ENCODE measurements at regions not wholly inside any gene's neighbourhood (a gene's known extent, or its start where the extent isn't known, plus 50 kb on each side); places are given as distances from the start of the nearest gene placed in this dataset.

DNA sequence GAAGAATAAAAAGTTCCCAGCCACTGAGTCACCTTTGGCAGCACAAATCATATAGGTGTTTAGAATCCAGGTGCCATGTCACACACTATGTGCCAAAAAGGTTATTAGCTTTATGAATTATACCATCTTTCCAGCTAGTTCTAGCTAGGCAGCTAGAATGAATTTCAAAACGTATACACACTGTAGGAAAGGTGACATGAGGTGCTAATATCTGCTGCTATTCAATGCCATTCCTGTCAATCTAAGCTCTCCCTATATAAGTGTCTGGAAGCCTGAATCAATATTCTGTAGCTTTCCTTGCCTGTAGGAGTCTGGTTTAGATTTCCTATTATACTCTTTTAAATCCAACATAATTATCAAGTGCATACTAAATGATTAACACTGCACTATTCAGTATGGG is 868.6 kb downstream of the GATA3 start:
- H3K27me3 Mint-ChIP-seq = no peaks in the 10 kb centered on the region
- no peak overlapping the region for H3K4me3 Mint-ChIP-seq
- H3K9me3 Mint-ChIP-seq = peaks cover 12% of the 10 kb centered on the region
- no peaks in the 10 kb centered on the region for H3K36me3 Mint-ChIP-seq (ENCODE audit: low read depth)
- no peak overlapping the region for H3K27ac Mint-ChIP-seq
- H3K4me1 Mint-ChIP-seq (ENCODE audit: low read depth) = peaks cover 6% of the 10 kb centered on the region

DNA sequence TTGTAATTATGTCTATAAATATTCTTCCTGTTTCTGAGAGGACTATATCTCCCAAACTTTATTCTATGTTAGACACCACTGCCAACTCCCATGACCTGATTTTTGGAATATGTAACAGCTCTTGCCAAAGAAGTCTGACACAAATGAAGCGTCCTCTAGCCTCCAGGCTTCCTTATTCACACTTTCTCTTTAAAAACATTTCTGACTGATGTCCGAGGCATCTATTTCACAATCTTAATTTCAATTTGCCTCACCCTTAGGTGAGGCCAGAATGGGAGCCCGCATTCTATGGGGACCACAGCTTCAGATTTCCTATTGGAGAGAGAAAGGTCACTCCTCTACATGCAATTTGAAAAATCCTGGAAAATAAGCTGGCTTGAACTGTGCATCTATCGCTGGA is 873.2 kb downstream of the GATA3 start:
- H3K27ac Mint-ChIP-seq = no peak overlapping the region
- no peaks in the 10 kb centered on the region for H3K4me1 Mint-ChIP-seq (ENCODE audit: low read depth)
- H3K27me3 Mint-ChIP-seq = no peaks in the 10 kb centered on the region
- peaks cover 5% of the 10 kb centered on the region for H3K9me3 Mint-ChIP-seq
- H3K4me3 Mint-ChIP-seq = no peak overlapping the region
- no peaks in the 10 kb centered on the region for H3K36me3 Mint-ChIP-seq (ENCODE audit: low read depth)

DNA sequence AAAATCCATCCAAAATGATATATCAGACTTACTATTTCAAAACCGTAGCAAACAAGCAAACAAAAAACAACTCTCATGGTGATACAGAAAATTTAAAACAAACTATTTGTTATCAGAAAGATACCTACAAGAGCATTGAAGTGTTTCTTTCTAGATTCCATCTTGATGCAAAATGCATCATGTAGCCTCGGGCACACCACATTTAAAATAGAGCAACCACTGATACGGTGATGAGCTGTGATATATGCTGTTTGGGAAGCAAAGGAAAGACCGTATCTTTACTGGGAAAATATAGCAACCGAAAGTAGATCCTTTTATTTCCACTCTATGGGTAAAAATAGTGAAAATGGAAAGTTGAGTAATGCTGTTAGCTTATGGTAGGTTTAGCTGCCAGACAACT is 892.0 kb downstream of the GATA3 start:
- Mint-ChIP-seq H3K27me3 (no peaks in the 10 kb centered on the region), H3K9me3 (peaks cover 19% of the 10 kb centered on the region), H3K27ac (no peak overlapping the region), H3K36me3 (ENCODE audit: low read depth) (no peaks in the 10 kb centered on the region), H3K4me1 (ENCODE audit: low read depth) (peaks cover 6% of the 10 kb centered on the region), H3K4me3 (no peak overlapping the region)

DNA sequence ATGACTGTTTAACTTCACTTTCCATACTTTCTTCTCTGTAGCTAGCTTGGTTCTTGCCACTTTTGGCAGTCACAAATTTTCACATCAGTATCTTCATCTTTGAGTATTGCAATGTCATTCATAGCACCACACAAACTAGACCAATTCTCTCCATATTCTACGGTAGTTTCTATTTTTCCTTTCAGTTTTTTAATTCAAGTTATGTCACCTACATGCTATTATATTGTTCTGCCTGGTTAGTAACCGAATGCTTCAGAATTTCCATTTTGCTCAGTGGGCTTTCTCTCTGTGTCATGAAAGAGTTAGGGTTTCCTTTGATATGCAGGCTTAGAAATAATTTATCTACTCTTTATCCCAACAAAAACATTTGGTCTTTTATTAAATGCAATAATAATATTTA is 896.5 kb downstream of the GATA3 start:
- no peaks in the 10 kb centered on the region for H3K27me3 Mint-ChIP-seq
- peaks cover 17% of the 10 kb centered on the region for H3K4me1 Mint-ChIP-seq (ENCODE audit: low read depth)
- H3K36me3 Mint-ChIP-seq (ENCODE audit: low read depth) = no peaks in the 10 kb centered on the region
- H3K4me3 Mint-ChIP-seq = peak overlapping the region; percentile 42
- peaks cover 15% of the 10 kb centered on the region for H3K9me3 Mint-ChIP-seq
- H3K27ac Mint-ChIP-seq = peak overlapping the region; percentile 91

DNA sequence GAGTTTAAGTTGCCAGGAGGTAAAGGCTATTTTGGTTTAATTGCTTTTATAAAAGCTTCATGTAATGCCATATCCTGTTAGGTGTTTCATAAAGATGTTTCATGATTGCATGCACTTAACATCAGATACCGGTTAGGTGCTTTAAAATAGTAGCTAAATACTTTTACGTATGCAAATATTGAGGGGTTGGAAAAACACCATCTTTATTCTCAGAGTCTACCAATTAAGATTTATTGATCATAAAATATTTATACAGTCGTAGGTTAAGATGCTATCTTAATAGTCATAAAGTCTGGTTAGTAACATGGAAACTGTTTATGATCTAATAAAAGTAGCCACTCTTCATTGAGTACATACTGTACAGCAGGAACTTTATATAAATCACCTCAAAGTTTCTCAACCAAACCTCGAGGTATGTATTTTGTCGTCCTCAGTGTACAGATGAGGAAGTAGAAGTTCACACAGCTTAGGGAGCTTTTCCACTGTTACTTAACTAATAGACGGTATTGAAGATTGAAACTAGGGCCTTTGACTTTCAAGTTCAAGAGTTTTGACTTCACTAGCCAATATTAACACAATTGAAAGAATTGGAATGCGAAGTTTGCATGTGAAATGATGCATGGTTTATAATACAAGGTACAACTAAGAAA is 897.1 kb downstream of the GATA3 start:
- H3K36me3 Mint-ChIP-seq (ENCODE audit: low read depth) = no peaks in the 10 kb centered on the region
- no peak overlapping the region for H3K4me3 Mint-ChIP-seq
- no peaks in the 10 kb centered on the region for H3K27me3 Mint-ChIP-seq
- peaks cover 17% of the 10 kb centered on the region for H3K4me1 Mint-ChIP-seq (ENCODE audit: low read depth)
- H3K27ac Mint-ChIP-seq = peak overlapping the region; percentile 84
- peaks cover 10% of the 10 kb centered on the region for H3K9me3 Mint-ChIP-seq

DNA sequence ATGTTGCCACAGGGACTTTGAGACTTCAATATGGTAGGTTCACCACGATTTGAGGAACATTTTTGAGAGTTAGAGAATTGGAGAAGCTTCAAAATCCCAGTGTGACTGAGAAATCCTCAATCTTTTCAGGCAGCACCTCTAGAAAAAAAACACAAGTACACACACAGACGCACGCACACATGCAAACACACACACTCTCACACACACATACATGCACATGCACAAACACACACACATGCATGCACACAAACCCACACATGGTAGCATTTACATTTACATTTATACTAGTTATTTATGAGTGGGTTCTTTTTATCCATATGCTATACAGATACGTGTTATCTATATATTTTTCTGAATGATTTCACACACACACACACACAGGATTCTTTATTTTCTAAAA is 901.9 kb downstream of the GATA3 start:
- Mint-ChIP-seq H3K4me3 (no peak overlapping the region), H3K4me1 (ENCODE audit: low read depth) (peaks cover 11% of the 10 kb centered on the region), H3K9me3 (peaks cover 6% of the 10 kb centered on the region), H3K36me3 (ENCODE audit: low read depth) (no peaks in the 10 kb centered on the region), H3K27me3 (no peaks in the 10 kb centered on the region), H3K27ac (no peak overlapping the region)

DNA sequence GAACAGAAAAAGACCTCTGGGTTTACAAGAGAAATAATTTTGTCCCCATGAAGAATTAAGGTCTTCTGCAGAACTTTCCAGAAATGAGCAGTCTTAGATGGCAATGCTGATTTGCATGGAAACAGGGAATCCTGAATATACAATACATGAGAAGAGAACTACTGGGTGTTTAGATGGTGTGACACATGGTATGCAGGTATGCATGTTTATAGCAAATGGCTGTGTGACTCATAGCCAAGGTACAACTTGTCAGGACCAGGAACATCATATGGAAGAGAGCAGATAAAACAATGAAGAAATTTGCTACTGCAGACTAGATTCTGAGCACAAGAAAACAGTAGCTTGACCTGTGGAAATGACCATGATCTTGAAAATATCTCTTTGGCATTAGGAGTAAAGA is 907.8 kb downstream of the GATA3 start:
- no peak overlapping the region for H3K4me3 Mint-ChIP-seq
- H3K27me3 Mint-ChIP-seq = peaks cover 8% of the 10 kb centered on the region
- H3K9me3 Mint-ChIP-seq = peaks cover 13% of the 10 kb centered on the region
- H3K4me1 Mint-ChIP-seq (ENCODE audit: low read depth) = peaks cover 20% of the 10 kb centered on the region
- H3K27ac Mint-ChIP-seq = no peak overlapping the region
- H3K36me3 Mint-ChIP-seq (ENCODE audit: low read depth) = peaks cover 16% of the 10 kb centered on the region

DNA sequence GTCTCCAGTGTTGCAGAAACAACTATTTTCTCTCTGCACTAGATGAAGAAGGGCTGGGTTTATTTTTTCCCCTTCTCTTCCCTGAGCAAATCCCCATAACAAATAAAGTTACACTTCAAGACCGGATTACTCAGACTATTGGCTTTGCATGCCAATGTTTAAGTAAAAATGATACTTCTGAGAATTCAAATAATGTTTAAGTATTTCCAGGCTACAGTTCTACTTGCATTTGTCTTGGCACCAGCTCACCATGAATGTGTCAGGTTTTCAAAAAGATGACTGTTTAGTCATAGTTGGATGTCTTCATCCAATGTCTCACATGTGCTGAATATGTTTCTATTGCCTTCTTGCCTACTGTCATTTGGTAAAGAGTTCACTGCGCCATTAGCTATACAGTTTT is 912.6 kb downstream of the GATA3 start:
- peaks cover 7% of the 10 kb centered on the region for H3K27me3 Mint-ChIP-seq

DNA sequence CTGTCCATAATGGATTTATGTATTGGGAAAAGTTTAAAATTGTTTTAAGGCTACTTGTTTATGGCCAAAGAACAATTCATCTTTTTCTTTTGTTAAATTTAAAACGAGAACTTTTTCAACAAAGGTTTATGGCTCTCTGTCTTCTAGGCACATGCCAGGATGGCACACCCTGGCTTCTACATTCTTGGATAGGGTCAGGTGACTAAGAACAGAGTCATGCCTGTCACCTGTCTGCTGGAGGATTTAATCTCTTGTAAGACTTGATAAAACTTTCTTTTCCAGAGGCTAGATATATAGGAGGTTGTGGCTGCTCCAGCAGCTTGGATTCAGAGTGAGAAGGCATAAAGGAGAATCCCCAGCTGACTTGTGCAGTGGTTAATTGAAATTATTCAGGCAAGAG is 915.4 kb downstream of the GATA3 start:
- no peak overlapping the region for H3K27ac Mint-ChIP-seq
- peaks cover 28% of the 10 kb centered on the region for H3K4me1 Mint-ChIP-seq (ENCODE audit: low read depth)
- H3K27me3 Mint-ChIP-seq = no peaks in the 10 kb centered on the region
- H3K9me3 Mint-ChIP-seq = peaks cover 22% of the 10 kb centered on the region
- no peak overlapping the region for H3K4me3 Mint-ChIP-seq
- H3K36me3 Mint-ChIP-seq (ENCODE audit: low read depth) = peaks cover 20% of the 10 kb centered on the region

More for the DNA sequence above, 912.6 kb downstream of the GATA3 start:
- Mint-ChIP-seq H3K4me1 (ENCODE audit: low read depth) (peaks cover 27% of the 10 kb centered on the region), H3K9me3 (peaks cover 29% of the 10 kb centered on the region), H3K4me3 (no peak overlapping the region), H3K27ac (peak overlapping the region; percentile 55), H3K36me3 (ENCODE audit: low read depth) (peaks cover 26% of the 10 kb centered on the region)

DNA sequence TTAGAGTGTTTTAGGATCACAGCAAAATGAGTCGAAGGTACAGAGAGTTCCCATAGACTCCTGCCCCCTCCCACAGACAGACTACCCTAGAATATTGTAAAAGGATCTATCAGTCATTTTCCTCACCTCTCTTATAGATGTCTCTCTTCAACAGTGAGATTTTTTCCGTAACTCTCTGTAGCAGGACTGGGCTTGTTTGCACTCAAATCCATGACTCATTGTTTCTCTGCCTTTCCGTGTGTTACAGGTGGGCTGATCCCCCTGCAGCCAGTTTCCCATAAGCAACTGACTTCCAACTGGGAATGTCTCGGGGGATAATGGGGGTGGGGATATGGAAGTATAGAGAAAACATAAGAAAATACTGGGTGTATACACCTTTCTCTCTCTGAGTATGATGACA is 921.0 kb downstream of the GATA3 start:
- Mint-ChIP-seq H3K36me3 (ENCODE audit: low read depth) (peaks cover 9% of the 10 kb centered on the region), H3K27ac (peak overlapping the region; percentile 11), H3K4me1 (ENCODE audit: low read depth) (peaks cover 39% of the 10 kb centered on the region), H3K9me3 (peaks cover 4% of the 10 kb centered on the region), H3K4me3 (no peak overlapping the region), H3K27me3 (no peaks in the 10 kb centered on the region)

DNA sequence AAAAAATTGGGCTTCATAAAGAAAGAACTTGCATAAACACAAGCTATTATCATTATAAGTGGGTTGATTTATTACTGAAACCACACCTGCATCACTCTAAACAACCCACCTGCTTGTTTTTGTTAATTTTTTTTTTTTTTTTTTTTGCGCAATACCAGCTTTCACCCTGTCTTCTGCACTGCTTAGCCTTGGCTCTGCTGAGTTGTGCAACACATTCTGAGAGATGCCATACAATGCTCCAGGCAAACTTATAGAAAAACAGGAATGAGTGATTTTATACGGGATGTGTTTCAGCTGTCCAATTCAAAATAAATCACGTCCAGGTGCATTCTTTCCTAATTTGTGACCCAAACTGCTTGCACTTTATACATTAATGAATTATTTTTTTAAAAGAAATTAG is 923.6 kb downstream of the GATA3 start:
- no peaks in the 10 kb centered on the region for H3K27me3 Mint-ChIP-seq
- H3K4me1 Mint-ChIP-seq (ENCODE audit: low read depth) = peaks cover 47% of the 10 kb centered on the region
- peaks cover 6% of the 10 kb centered on the region for H3K36me3 Mint-ChIP-seq (ENCODE audit: low read depth)
- H3K4me3 Mint-ChIP-seq = no peak overlapping the region
- peaks cover 9% of the 10 kb centered on the region for H3K9me3 Mint-ChIP-seq
- H3K27ac Mint-ChIP-seq = no peak overlapping the region

DNA sequence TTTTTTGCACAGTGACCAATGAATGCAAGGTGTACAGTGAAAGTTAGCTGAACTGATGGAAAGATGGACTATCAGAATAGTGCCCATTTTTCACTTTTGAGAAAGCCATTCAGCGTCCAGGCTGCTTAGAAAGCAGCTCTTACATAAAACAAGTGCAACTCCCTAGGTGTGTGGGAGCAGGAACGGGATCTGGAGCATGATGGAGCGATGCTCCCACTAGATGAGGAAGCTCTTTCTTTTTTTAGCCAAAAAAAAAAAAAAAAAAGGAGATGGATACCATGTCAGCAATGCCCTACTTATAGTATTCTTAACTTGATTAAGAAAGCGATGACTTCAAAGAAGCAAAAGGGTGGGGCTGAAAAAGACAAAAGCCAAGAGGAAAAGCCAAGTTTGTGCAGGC is 925.5 kb downstream of the GATA3 start:
- Mint-ChIP-seq H3K27ac (no peak overlapping the region), H3K4me3 (no peak overlapping the region), H3K4me1 (ENCODE audit: low read depth) (peaks cover 47% of the 10 kb centered on the region), H3K9me3 (peaks cover 13% of the 10 kb centered on the region), H3K27me3 (no peaks in the 10 kb centered on the region), H3K36me3 (ENCODE audit: low read depth) (peaks cover 8% of the 10 kb centered on the region)

DNA sequence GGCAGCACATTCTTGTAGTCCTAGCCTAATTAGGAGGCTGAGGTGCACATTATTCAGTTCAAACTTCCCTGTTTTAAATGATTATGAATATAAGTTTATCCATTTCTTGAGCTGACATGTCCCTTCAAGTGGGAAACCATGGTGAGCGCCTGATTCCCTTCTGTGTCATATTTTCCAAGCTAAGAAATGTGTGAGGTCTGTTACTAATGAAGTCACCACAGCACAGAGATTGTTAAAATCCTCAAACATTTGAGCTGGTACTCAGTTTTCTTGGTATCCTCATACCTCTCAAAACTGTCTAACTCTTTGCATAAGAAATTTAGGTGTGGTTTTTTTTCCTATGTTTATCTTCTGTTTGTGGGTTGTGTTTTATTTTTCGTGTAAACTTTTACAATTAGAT is 926.8 kb downstream of the GATA3 start:
- H3K4me3 Mint-ChIP-seq = no peak overlapping the region

DNA sequence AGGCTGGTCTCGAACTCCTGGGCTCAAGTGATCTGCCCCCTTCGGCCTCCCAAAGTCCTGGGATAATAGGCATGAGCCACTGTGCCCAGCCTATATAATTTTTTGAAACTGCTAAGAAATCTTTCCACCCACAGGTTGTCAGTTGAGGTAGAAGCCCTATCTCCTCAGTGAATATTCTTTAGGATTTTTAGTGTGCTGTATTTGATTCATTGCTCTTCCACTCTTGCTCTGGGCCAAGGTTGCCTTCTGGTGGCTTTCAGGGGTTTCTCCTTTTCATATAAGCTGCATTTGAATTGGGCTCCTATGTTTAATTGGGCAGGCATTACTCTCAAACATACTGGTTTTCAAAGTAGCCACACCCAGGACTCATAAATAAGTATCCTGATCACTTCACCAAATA is 931.2 kb downstream of the GATA3 start:
- Mint-ChIP-seq H3K27me3 (peaks cover 4% of the 10 kb centered on the region), H3K36me3 (ENCODE audit: low read depth) (peaks cover 22% of the 10 kb centered on the region), H3K4me1 (ENCODE audit: low read depth) (peaks cover 54% of the 10 kb centered on the region), H3K4me3 (no peak overlapping the region), H3K9me3 (peaks cover 12% of the 10 kb centered on the region), H3K27ac (no peak overlapping the region)

More for the DNA sequence above, 926.8 kb downstream of the GATA3 start:
- Mint-ChIP-seq H3K36me3 (ENCODE audit: low read depth) (peaks cover 8% of the 10 kb centered on the region), H3K4me1 (ENCODE audit: low read depth) (peaks cover 45% of the 10 kb centered on the region), H3K27me3 (no peaks in the 10 kb centered on the region), H3K27ac (peak overlapping the region; percentile 62), H3K9me3 (peaks cover 13% of the 10 kb centered on the region)

DNA sequence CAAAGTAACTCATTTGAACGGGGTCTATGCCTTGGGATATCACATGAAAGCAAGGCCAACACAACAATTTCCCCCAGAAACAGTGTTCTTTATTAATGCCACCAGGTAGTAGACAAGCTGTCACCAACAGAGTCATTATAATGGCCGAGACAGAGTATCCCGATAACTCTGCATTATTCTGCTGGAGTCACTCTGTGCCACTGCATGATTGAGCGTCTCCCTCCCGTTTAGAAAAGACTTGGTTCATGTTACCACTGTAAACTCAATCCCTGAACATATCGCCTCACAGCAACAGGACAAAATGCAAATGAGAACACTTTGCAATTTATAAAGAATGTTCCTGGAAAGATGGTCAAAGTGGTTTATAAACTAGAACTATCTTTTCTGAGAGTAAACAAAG is 932.5 kb downstream of the GATA3 start:
- Mint-ChIP-seq H3K4me3 (no peak overlapping the region), H3K27ac (peak overlapping the region; percentile 50), H3K27me3 (peaks cover 4% of the 10 kb centered on the region), H3K9me3 (peaks cover 9% of the 10 kb centered on the region), H3K4me1 (ENCODE audit: low read depth) (peaks cover 54% of the 10 kb centered on the region), H3K36me3 (ENCODE audit: low read depth) (peaks cover 19% of the 10 kb centered on the region)

DNA sequence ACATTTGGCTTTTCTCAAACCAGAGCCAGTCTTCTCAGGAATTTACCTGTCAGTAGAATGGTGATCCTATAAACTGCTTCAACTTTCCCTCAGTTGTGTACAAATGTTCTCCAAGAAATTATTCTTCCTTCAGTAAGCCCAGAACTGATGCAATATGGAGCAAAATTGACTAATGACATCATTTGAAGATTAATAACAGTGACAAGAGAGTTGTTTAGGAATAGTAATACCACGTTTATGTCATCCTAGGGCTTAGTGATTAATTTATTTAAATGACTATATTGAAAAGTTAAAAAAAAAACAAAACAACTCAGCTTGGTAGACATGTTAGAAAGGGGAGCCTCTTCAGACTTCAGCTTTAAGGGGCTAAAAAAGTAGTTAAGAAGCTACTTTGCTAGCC is 933.2 kb downstream of the GATA3 start:
- Mint-ChIP-seq H3K27me3 (peaks cover 4% of the 10 kb centered on the region), H3K9me3 (peaks cover 8% of the 10 kb centered on the region), H3K4me3 (no peak overlapping the region), H3K36me3 (ENCODE audit: low read depth) (peaks cover 19% of the 10 kb centered on the region), H3K4me1 (ENCODE audit: low read depth) (peaks cover 61% of the 10 kb centered on the region), H3K27ac (peak overlapping the region; percentile 24)

Data from stimulated activated naive CD8-positive, alpha-beta T cell treated with anti-CD3 and anti-CD28 coated beads, Interleukin-15, Interleukin-2, amounts not matched to agents 100 ng/mL and 50 ng/mL, for 24 hours (primary cell).